ENCODE measurements at regions not wholly inside any gene's neighbourhood (a gene's known extent, or its start where the extent isn't known, plus 50 kb on each side); places are given as distances from the start of the nearest gene placed in this dataset.

DNA sequence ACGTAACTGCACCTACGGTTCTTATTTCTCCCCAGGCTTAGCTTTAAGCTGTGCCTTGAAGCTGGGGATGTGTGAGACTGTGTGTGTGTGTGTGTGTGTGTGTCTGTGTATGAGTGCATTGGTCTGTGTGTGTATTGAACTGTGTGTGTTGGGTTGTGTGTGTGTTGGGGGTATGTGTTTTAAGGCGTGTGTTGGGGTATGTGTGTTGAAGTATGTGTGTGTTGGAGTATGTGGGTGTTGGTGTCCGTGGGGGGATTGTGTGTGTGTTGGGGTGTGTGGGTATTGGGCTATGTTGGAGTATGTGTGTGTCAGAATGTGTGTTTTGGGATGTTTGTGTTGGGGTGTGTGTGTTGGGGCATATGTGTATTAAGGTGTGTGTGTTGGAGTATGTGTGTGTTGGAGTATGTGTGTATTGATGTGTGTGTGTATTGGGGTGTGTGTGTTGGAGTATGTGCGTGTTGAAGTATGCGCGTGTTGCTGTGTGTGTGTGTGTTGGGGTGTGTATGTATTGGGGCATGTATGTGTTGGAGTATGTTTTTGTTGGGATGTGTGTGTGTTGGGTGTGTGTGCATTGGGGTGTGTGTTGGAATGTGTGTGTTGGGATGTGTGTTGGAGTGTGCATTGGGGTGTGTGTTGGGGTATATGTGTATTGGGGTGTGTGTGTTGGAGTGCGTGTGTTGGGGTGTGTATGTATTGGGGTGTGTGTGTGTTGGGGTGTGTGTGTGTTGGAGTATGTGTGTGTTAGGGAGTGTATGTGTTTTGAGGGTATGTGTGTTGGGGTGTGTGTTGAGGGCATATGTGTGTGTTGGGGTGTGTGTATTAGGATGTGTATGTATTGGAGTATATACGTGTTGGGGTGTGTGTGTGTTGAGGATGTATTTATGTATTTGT lies 76.4 kb downstream of the LSM3 start:
- H3K9me2 ChIP-seq (replicated peaks; ENCODE audit: insufficient read depth, low read length), result no peaks in the 10 kb centered on the region
- H3K4me3 ChIP-seq (ENCODE audit: low read length), result no peak overlapping the region
- H3K9ac ChIP-seq (ENCODE audit: low read length), result no peak overlapping the region
- no peak overlapping the region for H2AFZ ChIP-seq (ENCODE audit: low read length)
- H3K4me1 ChIP-seq (ENCODE audit: low read length), result no peaks in the 10 kb centered on the region
- no peak overlapping the region for H3K27ac ChIP-seq (ENCODE audit: low read length)
- H4K20me1 ChIP-seq (ENCODE audit: insufficient read depth, low read length), result no peaks in the 10 kb centered on the region
- H3F3A ChIP-seq (ENCODE audit: insufficient read depth, low read length), result no peaks in the 10 kb centered on the region
- TF ChIP-seq EZH2phosphoT487 (IDR thresholded peaks at IDR 0.05; ENCODE audit: low read length) (no peak), EZH2 (optimal IDR thresholded peaks at IDR 0.05; ENCODE audit: low read depth, low read length) (no peak)
- TF ChIP-seq, protein P1, sequence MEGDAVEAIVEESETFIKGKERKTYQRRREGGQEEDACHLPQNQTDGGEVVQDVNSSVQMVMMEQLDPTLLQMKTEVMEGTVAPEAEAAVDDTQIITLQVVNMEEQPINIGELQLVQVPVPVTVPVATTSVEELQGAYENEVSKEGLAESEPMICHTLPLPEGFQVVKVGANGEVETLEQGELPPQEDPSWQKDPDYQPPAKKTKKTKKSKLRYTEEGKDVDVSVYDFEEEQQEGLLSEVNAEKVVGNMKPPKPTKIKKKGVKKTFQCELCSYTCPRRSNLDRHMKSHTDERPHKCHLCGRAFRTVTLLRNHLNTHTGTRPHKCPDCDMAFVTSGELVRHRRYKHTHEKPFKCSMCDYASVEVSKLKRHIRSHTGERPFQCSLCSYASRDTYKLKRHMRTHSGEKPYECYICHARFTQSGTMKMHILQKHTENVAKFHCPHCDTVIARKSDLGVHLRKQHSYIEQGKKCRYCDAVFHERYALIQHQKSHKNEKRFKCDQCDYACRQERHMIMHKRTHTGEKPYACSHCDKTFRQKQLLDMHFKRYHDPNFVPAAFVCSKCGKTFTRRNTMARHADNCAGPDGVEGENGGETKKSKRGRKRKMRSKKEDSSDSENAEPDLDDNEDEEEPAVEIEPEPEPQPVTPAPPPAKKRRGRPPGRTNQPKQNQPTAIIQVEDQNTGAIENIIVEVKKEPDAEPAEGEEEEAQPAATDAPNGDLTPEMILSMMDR (IDR thresholded peaks at IDR 0.05; ENCODE audit: low read length), result no peak
- no peak overlapping the region for H3K4me2 ChIP-seq (ENCODE audit: low read depth, low read length)
- no peaks in the 10 kb centered on the region for H3K9me3 ChIP-seq (replicated peaks; ENCODE audit: insufficient read depth, low read length)
- DNase-seq, result no peak
- no peaks in the 10 kb centered on the region for H3K27me3 ChIP-seq (replicated peaks; ENCODE audit: insufficient read depth, low read length)
- H3K79me2 ChIP-seq (ENCODE audit: low read length), result no peaks in the 10 kb centered on the region
- H3K36me3 ChIP-seq (replicated peaks; ENCODE audit: insufficient read depth, low read length), result no peaks in the 10 kb centered on the region

DNA sequence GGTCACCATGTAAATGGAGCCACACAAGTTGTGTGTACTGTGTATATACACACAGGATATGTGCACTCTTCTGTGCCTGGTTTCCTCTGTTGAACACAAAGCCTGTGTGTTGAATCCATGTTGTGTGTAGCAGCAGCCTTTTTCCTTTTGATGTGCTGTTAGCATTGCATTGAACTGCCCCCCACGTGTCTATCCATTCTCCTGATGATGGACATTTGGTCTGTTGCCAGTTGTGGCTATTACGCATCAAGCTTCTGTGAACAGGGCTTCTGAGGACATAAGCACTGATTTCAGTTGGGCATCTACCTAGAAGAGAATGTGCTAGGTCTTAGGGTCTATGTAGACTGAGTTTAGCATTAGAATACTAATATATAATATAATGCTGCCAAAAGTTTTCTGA lies 77.4 kb downstream of the LSM3 start:
- H3K4me3 ChIP-seq (ENCODE audit: low read length), result no peak overlapping the region
- H3K4me1 ChIP-seq (ENCODE audit: low read length), result no peaks in the 10 kb centered on the region
- no peak overlapping the region for H3K9ac ChIP-seq (ENCODE audit: low read length)
- no peaks in the 10 kb centered on the region for H3K9me2 ChIP-seq (replicated peaks; ENCODE audit: insufficient read depth, low read length)
- no peak overlapping the region for H3K4me2 ChIP-seq (ENCODE audit: low read depth, low read length)
- TF ChIP-seq, protein P1 (IDR thresholded peaks at IDR 0.05; ENCODE audit: low read length), result no peak
- TF ChIP-seq EZH2phosphoT487 (IDR thresholded peaks at IDR 0.05; ENCODE audit: low read length) (no peak), EZH2 (optimal IDR thresholded peaks at IDR 0.05; ENCODE audit: low read depth, low read length) (no peak)
- H3K79me2 ChIP-seq (ENCODE audit: low read length), result no peaks in the 10 kb centered on the region
- no peaks in the 10 kb centered on the region for H3F3A ChIP-seq (ENCODE audit: insufficient read depth, low read length)
- H2AFZ ChIP-seq (ENCODE audit: low read length), result no peak overlapping the region
- H3K27ac ChIP-seq (ENCODE audit: low read length), result no peak overlapping the region
- DNase-seq, result no peak
- H3K9me3 ChIP-seq (replicated peaks; ENCODE audit: insufficient read depth, low read length), result no peaks in the 10 kb centered on the region
- H4K20me1 ChIP-seq (ENCODE audit: insufficient read depth, low read length), result no peaks in the 10 kb centered on the region
- H3K36me3 ChIP-seq (replicated peaks; ENCODE audit: insufficient read depth, low read length), result no peaks in the 10 kb centered on the region
- no peaks in the 10 kb centered on the region for H3K27me3 ChIP-seq (replicated peaks; ENCODE audit: insufficient read depth, low read length)

- Histone ChIP-seq H3K4me3 (ENCODE audit: low read length) (no peak overlapping the region), H3K79me2 (ENCODE audit: low read length) (no peaks in the 10 kb centered on the region), H3K9ac (ENCODE audit: low read length) (no peak overlapping the region), H3K27ac (ENCODE audit: low read length) (no peak overlapping the region), H4K20me1 (ENCODE audit: insufficient read depth, low read length) (no peaks in the 10 kb centered on the region), H3K36me3 (replicated peaks; ENCODE audit: insufficient read depth, low read length) (no peaks in the 10 kb centered on the region), H3K9me2 (replicated peaks; ENCODE audit: insufficient read depth, low read length) (no peaks in the 10 kb centered on the region), H3K9me3 (replicated peaks; ENCODE audit: insufficient read depth, low read length) (no peaks in the 10 kb centered on the region), H3K27me3 (replicated peaks; ENCODE audit: insufficient read depth, low read length) (peaks cover 5% of the 10 kb centered on the region; the same call in 1 of the 2 replicates), H2AFZ (ENCODE audit: low read length) (no peak overlapping the region), H3K4me1 (ENCODE audit: low read length) (no peaks in the 10 kb centered on the region), H3F3A (ENCODE audit: insufficient read depth, low read length) (no peaks in the 10 kb centered on the region), H3K4me2 (ENCODE audit: low read depth, low read length) (no peak overlapping the region)
- TF ChIP-seq, protein P1 (IDR thresholded peaks at IDR 0.05; ENCODE audit: low read length), result no peak
- TF ChIP-seq EZH2 (optimal IDR thresholded peaks at IDR 0.05; ENCODE audit: low read depth, low read length) (no peak), EZH2phosphoT487 (IDR thresholded peaks at IDR 0.05; ENCODE audit: low read length) (no peak)
- no peak for DNase-seq
Measured at GRCh38 chr3:14256561-14257342, 78.1 kb downstream of the LSM3 start.

Measured in MM.1S (cell line).